ENCODE measurements at regions not wholly inside any gene's neighbourhood (a gene's known extent, or its start where the extent isn't known, plus 50 kb on each side); places are given as distances from the start of the nearest gene placed in this dataset.
"Not testable (repeated sequence)": the region's sequence is repeated elsewhere in the genome, so short reads cannot be mapped to it uniquely, and the experiment has no call there.

DNA sequence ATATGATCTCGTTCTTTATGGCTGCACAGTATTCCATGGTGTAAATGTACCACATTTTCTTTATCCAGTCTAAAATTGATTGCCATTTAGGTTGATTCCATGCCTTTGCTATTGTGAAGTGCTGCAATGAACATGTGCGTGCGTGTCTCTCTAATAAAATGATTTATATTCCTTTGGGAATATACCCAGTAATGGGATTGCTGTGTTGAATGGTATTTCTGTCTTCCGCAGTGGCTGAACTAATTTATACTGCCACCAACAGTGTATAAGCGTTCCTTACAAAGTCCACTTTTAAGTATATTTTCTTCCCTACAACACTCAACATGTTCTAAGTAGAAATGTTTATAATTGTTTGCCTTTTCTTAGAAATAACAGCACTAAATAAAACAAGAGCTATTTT is 521.9 kb downstream of the DTWD2 start:
- no peak for DNase-seq

DNA sequence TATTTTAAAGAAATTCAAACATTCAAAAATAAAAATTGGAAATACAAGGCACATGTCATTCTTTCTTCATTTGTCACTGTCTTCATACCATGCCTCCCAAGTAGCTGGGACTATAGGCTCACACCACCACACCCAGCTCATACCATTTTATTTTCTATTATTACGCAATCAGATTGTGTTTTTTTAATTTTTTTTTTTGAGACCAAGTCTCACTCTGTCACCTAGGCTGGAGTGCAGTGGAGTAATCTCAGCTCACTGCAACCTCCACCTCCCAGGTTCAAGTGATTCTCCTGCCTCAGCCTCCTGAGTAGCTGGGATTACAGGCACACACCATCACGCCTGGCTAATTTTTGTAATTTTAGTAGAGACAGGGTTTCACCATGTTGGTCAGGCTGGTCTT is 526.1 kb downstream of the DTWD2 start:
- not testable (repeated sequence) for DNase-seq

DNA sequence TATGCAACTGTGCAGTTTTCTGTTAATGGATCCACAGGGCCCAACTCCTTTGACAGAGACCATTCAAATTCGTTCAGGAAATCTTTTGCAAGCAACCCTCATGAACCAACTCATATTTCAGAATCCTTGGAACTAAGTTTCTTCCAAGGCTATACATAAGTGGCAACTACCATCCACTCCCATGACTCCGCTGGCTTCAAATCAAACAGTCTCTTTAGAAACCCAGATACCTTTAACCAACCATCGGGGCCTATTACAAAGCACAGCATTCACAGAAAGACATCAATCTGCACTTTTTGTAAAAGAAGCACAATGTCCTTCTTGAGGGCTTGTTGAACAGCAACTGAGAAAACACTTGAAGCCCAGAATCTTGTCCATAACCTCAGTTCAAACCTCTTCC is 526.9 kb downstream of the DTWD2 start:
- DNase-seq = no peak

DNA sequence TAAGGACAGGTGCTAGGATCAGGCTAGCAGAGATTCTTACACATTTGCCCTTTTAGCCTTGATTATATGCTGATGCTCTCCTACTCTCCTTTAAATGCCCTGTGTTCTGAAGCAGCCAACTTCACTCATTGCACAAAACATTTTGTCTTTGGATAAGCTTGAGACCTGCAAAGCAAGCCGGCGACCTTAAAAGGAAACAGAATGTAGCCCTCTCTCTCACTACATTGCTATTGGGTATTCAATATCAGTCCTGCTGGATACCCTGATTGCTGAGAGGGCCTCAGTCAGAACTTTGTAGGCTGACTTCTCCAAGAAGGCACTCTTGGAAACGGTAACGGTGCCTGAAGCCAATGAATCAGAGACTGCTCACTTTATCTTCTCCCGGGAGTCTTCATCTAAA is 528.9 kb downstream of the DTWD2 start:
- DNase-seq = no peak

DNA sequence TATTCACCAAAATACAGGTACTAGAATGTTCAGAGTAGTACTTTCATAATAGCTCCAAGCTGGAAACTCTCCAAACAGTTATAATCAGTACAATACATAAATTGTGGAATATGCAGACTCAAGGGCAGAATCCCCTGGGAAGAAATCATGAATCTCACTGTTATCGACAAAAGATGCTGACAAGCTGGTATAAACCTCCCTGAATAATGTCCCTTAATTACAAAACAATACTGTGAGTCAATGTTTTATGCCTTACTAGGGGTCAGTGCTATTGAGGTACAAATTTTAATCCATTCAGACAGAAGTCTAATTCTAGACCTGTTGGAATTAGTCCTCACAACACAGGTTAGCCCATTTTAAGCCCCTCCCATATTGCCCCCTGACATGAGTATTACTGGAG is 532.3 kb downstream of the DTWD2 start:
- no peak for DNase-seq

DNA sequence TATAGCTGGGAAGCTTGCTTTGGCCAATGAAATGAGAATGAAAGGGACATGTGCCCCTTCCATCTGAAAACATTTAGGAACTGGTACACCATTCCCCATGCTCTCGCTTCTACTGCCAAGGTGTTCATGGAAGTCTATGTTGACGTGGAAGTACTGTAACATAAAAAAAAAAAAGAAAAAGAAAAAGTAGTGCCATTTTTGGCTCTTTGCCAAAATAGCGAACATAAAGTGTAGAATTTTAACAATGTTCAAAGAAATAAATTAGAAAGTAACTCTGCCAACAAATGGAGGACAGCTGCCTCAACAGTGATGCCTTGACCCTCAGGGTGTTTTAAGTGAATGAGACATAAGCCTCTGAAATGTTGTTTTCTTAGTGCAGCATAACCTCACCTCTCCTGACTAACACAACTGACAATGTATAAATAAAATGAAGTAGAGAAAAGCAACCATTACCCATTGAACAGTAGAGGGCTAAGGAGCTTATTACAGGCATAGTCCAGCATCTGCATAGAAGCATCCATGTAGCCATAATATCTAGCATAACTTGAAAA is 536.6 kb downstream of the DTWD2 start:
- DNase-seq = no peak

DNA sequence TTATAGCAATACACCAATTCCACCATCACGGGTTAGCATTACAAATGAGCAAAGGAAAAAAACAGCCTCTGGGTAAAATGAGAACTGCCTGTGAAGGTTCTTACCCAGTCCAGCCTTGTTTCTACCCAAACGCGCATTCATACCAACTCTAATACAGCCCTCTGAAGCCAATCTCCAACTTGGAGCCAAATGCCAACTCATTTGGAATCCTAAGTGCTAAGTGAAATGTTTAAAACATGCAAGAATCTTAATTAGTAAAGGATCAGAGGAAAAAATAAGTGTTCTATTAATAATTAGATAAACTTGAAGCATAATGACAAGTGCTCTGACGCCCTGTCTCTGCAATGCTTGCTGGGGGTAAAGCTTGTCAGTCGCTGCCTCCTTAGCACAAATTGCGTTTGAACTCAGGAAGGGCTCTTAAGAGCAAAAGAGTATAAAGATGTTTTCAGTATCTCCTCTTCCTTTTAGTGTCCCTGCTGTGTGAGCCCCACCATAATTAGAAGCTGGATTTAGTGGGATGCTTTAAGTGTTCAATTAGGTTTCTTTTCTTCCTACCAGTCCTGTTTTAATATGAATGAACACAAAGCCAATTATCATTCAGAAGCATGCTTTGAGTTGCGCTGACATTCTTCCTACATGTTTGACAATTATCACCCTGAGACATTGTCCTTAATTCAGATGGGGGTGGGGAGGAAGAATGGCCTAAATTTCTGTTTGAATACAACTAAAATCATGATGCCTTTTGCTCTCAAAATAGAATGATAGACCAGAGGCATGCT is 537.6 kb downstream of the DTWD2 start:
- no peak for DNase-seq

DNA sequence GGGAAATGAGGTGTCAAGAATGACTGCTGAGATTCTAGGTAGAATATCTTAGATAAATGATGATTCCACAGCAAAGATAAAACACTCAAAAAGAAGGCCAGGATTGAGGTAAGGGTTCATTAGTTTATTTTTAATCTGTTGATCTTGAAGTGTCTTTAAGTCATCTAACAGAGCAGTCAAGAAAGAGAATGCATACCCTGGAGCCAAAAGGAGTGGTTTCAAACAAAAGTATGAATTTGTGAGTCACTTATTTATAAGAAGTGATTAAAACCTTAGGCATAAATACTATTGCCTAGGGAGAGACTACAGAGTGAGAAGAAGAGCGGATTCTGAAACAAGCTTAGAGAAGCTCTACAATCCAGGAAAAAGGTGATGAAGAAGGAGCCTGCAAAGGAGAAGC is 541.0 kb downstream of the DTWD2 start:
- DNase-seq = no peak

DNA sequence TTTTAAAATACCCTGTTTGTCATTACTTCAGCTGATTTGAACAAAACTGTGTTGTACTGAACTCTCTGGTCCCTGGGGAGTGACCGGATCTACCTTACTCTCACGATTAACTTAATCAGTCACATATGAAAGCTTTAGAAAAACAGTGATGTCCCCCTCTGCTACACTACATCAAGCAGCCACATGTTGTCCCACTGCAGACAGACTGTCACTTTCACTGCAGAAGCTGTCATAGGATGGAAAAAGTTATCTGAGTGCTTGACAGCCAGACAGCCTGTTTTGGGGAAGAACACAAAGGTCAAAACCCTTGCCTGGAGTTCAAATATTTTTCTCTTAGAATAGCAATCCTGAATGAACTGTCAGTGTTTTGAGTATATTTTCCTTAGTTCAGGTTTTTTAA is 546.4 kb downstream of the DTWD2 start:
- no peak for DNase-seq

DNA sequence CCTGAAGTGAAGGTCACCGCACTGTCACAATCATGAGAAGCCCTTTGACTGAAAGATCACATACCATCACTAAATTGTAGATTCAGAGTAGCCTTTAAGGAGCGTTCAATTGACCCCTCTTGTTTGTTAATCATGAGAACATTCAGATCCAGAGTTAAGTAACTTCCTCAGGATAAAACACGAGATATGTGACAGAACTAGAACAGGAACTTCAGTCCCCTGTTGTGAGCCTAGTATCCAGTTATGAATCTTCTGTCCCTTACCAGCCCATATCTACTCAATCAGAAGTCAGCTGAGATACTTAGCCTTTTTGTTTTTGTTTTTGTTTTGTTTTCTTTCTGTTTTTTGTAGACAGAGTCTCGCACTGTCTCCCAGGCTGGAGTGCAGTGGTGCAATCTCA is 547.3 kb downstream of the DTWD2 start:
- no peak for DNase-seq

DNA sequence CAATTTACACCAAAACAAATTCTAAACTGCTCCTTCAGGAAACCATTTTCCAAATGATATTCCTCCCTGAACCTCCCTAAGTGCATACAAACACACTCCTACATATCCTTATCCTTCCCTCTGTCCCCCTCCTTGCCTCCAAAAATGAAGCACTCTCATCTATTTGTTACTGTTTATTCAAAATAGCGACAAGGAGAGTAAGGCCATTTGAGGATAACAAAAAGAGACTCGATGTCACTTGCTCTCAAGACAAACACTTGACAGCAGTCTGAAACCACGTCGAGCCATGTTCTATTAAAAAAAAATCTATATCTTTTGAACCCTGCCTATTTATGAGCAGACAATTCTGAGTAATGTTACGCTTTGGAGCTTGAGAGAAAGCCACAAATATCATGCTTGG is 547.9 kb downstream of the DTWD2 start:
- DNase-seq = no peak

DNA sequence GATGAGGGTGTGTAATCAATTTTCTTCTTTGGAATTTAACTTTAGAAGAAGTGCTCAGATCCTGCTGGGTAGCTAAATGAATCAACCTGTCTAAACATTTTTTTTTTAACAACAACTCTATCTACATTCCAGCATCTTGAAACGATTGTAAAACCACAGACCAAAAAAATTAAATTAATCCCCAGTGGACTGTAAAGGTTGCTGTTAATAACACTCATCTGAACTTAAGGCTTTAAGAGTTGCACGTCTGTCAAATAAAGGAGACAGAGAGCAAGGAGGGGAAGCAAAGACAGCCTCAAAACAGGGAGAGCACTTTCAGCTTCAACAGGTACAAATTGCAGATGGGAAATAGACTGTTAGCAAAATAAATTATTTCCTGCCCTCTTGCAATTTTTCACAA is 548.5 kb downstream of the DTWD2 start:
- DNase-seq = no peak

DNA sequence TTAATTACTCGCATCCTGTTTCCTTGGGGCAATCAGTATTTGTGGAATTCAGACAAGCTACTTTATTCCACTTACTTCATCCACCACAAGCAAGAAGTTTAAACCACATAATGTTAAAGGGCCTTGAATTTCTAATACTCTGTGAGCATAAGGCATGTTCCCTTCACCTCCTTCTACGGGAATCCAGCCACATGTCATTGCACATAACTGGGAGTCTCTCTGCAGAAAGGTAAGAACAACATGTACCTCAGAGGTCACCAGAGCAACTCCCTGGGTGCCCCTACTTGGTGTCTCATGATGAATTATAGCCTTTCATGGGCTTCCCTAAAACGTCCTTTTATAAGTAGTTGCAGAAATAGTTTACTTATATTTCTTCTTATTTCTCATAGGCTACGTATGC is 553.2 kb downstream of the DTWD2 start:
- no peak for DNase-seq

DNA sequence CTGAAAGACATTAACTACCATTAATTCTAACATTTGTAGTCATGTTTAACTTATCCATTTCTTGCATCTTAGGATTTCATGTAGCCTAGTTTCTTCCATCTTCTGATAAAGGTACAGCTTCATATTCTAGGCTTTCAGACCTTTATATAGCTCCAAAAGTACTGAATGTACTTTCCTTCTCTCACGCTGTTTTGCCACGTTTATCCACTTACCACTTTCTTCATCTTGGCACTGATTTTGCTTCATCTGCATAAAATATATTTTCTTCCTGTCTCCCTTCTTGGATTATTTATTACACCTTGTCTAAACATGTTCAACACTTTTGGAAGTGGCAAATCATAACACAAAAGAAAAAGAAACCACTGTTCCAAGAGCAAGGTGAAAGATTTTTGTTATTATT is 553.8 kb downstream of the DTWD2 start:
- no peak for DNase-seq

DNA sequence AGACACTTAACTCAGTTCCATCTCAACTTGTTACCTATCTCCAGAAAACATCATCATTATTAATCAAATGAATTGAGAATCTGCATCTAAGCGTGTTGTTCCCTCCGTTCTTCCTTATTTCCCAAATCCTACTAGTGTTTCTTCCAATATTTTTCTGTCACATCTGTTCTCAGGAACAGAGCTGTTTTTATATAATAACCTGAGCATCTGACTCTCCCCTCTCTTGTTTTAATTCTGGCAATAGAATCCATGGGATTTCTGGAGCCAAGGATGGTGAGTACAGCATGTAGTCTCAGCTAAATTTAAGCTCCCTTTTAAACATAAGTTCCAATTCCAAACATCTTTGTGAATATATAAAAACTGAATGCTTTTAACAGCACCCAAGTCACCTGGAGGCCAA is 558.3 kb downstream of the DTWD2 start:
- no peak for DNase-seq

DNA sequence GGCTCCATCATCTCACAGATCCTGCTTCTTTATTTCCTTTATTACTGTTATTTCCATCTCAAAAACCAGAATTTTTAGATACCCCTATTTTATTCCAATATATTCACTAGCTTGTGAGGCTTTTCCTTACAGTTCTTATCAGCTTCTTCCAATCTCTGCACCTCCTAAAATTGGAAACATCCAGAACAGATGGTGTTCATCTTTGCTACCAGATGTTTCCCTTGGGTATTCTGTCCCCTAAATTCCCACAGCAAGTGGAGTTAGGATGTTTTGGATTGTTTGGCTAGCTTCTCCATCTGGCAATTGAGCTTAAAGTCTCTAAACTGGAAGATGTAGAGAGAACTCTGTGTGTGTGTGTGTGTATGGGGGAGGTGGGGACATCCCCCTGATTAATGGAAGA is 580.4 kb downstream of the DTWD2 start:
- DNase-seq = no peak

DNA sequence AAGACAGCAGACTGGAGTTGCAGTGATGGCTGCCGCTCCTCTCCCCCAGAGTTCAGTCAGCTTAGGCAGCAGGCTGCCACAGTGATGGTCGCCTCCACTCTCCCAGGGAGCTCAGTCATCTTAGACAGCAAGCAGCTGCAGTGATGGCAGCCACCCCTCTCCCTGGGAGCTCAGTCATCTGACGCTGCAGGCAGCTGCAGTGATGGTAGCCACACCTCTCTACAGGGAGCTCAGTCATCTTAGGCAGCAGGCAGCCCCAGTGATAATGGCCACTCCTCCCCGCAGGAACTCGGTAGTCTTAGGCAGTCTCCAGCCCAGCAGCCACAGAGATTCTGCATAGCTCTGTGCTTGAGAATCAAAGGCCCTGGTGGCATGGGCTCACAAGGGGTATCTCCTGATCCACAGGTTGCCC is 582.7 kb downstream of the DTWD2 start:
- peak; percentile 31 to 47 for DNase-seq

DNA sequence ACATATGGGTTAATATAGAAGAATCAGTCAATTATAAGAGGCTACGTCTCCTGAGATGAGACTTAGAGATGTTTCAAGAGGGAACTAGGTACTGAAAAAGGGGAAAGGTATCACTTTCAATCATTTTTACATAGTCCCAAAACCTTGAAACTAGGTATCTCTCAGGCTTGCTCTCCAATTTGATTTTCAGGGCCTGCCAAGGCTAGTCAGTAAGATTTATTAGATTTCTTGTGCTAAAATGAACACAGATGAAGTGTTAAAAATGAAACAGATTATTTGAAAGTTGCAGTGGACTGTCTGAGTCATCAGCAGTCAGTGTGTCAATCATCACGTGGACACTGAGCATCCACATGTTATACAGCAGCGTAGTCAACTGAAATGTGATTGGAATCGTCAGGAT is 591.1 kb downstream of the DTWD2 start:
- no peak for DNase-seq

DNA sequence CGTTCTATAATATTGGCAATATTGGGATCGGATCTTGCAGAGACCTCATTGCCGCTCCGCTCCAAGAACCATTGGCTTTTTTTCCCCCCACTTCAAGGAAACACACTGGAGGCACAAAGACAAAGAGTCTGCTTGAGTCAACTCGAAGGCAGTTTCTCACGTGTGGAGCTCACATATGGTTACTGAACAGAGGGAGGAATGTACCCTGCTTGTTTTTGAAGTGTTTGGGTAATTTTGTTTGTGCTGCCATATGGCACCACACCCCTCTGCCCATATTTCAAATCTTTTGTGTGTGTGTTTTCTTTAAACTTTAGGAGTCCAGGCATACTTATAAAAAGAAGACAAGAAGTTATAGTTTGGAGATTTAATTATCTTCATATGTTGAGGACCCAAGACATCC is 595.9 kb downstream of the DTWD2 start:
- DNase-seq = no peak

DNA sequence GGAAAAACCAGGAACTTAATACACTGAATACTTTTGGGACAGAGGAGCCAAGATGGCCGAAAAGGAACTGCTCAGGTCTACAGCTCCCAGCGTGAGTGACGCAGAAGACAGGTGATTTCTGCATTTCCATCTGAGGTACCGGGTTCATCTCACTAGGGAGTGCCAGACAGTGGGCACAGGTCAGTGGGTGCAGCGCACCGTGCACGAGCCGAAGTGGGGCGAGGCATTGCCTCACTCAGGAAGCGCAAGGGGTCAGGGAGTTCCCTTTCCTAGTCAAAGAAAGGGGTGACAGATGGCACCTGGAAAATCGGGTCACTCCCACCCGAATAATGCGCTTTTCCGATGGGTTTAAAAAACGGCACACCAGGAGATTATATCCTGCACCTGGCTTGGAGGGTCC is 605.4 kb downstream of the DTWD2 start:
- DNase-seq = peak in 1 of 2 experiments; percentile 5

DNA sequence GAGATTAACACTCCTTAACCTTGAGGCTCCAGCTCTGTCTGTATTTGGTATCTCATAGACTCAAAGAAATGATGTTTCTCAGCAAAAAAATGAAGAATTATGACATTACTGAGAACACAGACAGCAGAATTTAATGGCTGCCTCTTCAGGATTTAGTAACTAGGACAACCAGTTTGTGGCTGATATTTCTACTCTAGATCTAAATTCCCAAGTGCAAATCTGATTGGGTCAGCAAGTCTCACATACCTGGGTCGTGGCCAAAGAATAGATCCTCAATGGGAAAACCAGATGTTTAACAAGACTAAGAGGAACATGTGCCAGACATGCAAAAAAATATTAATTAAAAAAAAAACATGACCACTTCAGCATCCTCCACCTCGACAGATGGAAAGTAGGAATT is 608.9 kb downstream of the DTWD2 start:
- no peak for DNase-seq

DNA sequence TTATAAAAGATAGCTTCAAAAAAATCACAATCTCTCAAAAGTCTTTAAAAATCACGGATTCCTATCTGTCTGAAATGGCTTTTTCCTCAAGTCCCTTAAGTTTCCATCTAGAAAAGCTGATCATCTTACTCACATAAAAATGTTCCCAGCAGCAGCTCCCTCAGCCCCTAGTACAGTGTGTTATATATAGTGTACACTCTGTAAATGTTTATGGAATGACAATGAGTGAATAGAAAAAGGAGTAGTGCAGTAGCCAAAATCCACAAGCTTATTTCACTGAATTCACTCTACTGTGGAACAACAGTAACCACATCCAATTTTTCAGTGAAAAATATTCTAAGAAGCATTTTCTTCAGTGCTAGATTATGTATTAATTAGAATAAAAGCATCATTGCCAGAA is 609.4 kb downstream of the DTWD2 start:
- DNase-seq = no peak

DNA sequence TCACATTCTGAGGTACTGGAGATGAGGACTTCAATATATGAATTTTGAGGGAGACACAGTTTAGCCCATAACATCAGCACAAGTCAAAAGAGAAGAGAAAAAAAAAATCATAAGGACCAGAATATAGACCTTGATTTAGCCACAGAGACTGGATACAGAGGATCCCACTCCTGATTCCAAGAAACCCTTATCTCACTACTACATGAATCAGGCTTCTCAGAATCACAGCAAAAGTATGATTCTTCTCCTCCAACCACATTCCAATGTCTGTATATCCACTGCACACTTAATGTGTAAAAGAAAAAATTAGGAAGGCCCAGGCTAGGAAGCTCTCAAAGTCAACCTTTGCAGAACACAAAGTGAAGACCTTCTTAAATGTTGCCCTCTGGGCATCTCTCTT is 610.9 kb downstream of the DTWD2 start:
- no peak for DNase-seq

DNA sequence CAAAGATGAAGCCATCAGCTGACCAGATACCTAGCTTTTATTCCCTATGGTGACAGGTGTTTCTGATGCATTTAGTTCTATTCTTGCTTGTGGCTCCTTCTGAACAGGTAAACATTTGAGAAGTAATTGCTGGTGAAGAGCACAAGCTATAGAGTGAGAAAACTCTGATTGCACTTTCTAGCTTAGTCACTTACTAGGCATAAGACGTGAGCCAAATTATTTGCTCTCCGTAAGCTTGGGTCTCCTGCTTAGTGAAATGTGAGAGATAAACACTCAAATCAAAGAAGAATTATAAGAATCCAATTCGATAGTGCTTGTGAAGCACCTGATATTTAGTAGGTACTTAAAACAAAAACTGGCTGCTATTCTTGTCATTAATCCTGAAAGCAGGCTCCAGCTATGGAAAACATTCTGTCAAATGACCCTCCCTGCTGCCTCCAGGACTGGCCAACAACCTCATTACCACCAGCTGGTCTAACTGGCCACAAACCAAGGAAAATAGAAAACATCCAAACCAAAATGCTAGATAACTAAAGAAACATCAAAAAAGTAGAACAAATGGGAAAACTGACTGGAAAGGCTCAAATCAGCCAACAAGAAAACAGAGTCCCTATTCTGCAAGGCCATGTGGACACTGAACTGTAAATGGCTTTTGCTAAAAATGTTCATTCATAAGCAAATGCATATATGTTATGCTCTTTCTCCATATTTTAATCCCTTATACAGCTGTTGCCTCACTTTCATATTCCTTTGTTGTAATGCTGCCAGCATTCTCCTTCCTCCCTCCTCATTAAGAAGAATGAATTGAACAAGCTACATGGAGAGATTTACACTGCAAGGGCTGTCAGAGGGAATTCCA is 616.1 kb downstream of the DTWD2 start:
- no peak for DNase-seq

Data from SHP77 (cell line).